Neural progenitor cell (in vitro differentiated cells): ENCODE measurements at regions not wholly inside any gene's neighbourhood (a gene's known extent, or its start where the extent isn't known, plus 50 kb on each side); places are given as distances from the start of the nearest gene placed in this dataset.

Experiments
- DNase-seq: peaks from one replicate; pipeline ENCODE4 v3.0.0-alpha.2; 2016; ENCODE audit warnings: low spot score
- H2AFZ ChIP-seq: fragments of 200-600 bp; sonication (generic); replicated peaks from 2 replicates; pipeline ENCODE4 v1.6.1; 2016; ENCODE audit warnings: antibody characterized with exemption
- H3F3A ChIP-seq: fragments of 200-600 bp; sonication (generic); 2 replicates; pipeline ENCODE4 v1.6.1; 2016; ENCODE audit warnings: antibody characterized with exemption, low read depth
- H3K27ac ChIP-seq: fragments of 200-600 bp; sonication (generic); 2 replicates; pipeline ENCODE4 v1.5.1; 2016; ENCODE audit warnings: mild to moderate bottlenecking
- H3K27me3 ChIP-seq: fragments of 200-600 bp; sonication (generic); 2 replicates; pipeline ENCODE4 v1.6.1; 2016; ENCODE audit warnings: mild to moderate bottlenecking, moderate library complexity
- H3K36me3 ChIP-seq: fragments of 200-600 bp; sonication (generic); 2 replicates; pipeline ENCODE4 v1.5.1; 2016
- H3K4me1 ChIP-seq: fragments of 200-600 bp; sonication (generic); 2 replicates; pipeline ENCODE4 v1.6.1; 2016; ENCODE audit warnings: mixed run types
- H3K4me2 ChIP-seq: fragments of 200-600 bp; sonication (generic); 2 replicates; pipeline ENCODE4 v1.6.1; 2016
- H3K4me3 ChIP-seq: fragments of 200-600 bp; sonication (generic); 2 replicates; pipeline ENCODE4 v1.5.1; 2016
- H3K79me2 ChIP-seq: fragments of 200-600 bp; sonication (generic); 2 replicates; pipeline ENCODE4 v1.6.1; 2016; ENCODE audit warnings: low read depth
- H3K9ac ChIP-seq: fragments of 200-600 bp; sonication (generic); 2 replicates; pipeline ENCODE4 v1.6.1; 2016
- H3K9me3 ChIP-seq: fragments of 200-600 bp; sonication (generic); 2 replicates; pipeline ENCODE4 v1.5.1; 2016; ENCODE audit warnings: low read depth
- H4K20me1 ChIP-seq: fragments of 200-600 bp; sonication (generic); 2 replicates; pipeline ENCODE4 v1.6.1; 2016; ENCODE audit warnings: low read depth
- H3K27ac Mint-ChIP-seq: 3 replicates; pipeline ENCODE4 v1.8.0; 2021; ENCODE audit warnings: mixed read lengths
- H3K27me3 Mint-ChIP-seq: 2 replicates; pipeline ENCODE4 v1.8.0; 2022; ENCODE audit warnings: low read depth, mild to moderate bottlenecking, inconsistent platforms, moderate library complexity, mixed read lengths; ENCODE audit not compliant: insufficient read depth
- H3K36me3 Mint-ChIP-seq: 3 replicates; pipeline ENCODE4 v1.8.0; 2021; ENCODE audit warnings: mixed read lengths
- H3K4me1 Mint-ChIP-seq: 3 replicates; pipeline ENCODE4 v1.8.0; 2021; ENCODE audit warnings: mixed read lengths
- H3K4me3 Mint-ChIP-seq: 3 replicates; pipeline ENCODE4 v1.8.0; 2021; ENCODE audit warnings: mild to moderate bottlenecking, moderate library complexity, mixed read lengths
- H3K9me3 Mint-ChIP-seq: 3 replicates; pipeline ENCODE4 v1.8.0; 2020; ENCODE audit warnings: mixed read lengths
- EZH2 ChIP-seq: fragments of 200-600 bp; sonication (generic); IDR thresholded peaks from 2 replicates; pipeline ENCODE4 v1.6.1; 2017; ENCODE audit warnings: antibody characterized with exemption, mild to moderate bottlenecking, moderate library complexity
- EZH2phosphoT487 ChIP-seq: fragments of 200-600 bp; sonication (generic); IDR thresholded peaks from 2 replicates; pipeline ENCODE4 v1.6.1; 2017; ENCODE audit warnings: antibody characterized with exemption
- TF ChIP-seq, protein P1 (sequence below): fragments of 200-600 bp; sonication (generic); IDR thresholded peaks from 2 replicates; pipeline ENCODE4 v1.5.1; 2017; ENCODE audit warnings: antibody characterized with exemption, mild to moderate bottlenecking

DNA sequence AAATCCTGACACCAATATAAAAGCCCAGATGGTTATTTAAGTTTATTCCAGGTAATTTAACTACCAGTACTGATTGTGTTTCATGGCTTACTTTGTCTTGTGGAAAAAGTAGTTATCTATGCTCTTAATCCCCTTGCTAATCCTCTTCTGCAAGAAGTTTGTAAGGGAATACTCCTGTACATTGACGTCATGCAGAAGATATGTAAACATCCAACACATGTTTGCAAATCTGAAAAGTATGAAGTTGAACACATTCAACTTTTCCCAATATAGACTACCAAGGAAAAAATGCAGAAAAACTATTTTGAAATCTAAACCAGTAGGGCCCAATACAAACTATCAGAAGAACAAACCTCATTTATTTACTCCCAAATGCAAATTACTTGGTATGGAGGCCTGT, 56.3 kb upstream of the ELL2 start:
- Histone ChIP-seq H3K27ac (no peak overlapping the region), H3K79me2 (no peaks in the 10 kb centered on the region), H3K27me3 (no peaks in the 10 kb centered on the region), H2AFZ (no peak overlapping the region), H3K36me3 (no peaks in the 10 kb centered on the region), H3F3A (no peaks in the 10 kb centered on the region), H3K4me3 (no peak overlapping the region), H3K4me1 (no peaks in the 10 kb centered on the region), H4K20me1 (no peaks in the 10 kb centered on the region), H3K9me3 (no peaks in the 10 kb centered on the region), H3K9ac (no peak overlapping the region), H3K4me2 (no peak overlapping the region)
- Mint-ChIP-seq H3K4me1 (no peaks in the 10 kb centered on the region), H3K36me3 (no peaks in the 10 kb centered on the region), H3K4me3 (no peak overlapping the region), H3K9me3 (no peaks in the 10 kb centered on the region), H3K27ac (no peak overlapping the region), H3K27me3 (no peaks in the 10 kb centered on the region)
- DNase-seq, result peak; percentile 11
- no peak for TF ChIP-seq EZH2
- no peak for TF ChIP-seq EZH2phosphoT487
- TF ChIP-seq, protein P1, sequence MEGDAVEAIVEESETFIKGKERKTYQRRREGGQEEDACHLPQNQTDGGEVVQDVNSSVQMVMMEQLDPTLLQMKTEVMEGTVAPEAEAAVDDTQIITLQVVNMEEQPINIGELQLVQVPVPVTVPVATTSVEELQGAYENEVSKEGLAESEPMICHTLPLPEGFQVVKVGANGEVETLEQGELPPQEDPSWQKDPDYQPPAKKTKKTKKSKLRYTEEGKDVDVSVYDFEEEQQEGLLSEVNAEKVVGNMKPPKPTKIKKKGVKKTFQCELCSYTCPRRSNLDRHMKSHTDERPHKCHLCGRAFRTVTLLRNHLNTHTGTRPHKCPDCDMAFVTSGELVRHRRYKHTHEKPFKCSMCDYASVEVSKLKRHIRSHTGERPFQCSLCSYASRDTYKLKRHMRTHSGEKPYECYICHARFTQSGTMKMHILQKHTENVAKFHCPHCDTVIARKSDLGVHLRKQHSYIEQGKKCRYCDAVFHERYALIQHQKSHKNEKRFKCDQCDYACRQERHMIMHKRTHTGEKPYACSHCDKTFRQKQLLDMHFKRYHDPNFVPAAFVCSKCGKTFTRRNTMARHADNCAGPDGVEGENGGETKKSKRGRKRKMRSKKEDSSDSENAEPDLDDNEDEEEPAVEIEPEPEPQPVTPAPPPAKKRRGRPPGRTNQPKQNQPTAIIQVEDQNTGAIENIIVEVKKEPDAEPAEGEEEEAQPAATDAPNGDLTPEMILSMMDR, result no peak

DNA sequence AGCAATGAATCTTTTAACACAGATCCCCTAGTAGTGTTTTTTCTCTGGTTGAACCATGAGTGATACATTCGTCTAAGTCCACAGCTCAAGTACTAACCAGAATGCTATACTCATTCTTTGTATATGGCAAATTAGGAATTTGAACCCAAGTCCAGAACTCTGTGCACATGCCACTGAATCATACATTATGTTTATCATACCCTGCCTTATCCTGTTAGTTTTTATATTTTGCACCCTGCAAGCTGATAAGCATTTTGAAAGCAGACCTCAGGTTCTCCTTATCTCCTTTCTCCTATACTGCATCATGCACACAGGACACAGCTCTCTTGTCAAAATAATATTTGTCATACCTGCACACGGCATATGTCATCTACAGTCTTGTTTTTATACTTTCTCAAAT, 54.6 kb upstream of the ELL2 start:
- Mint-ChIP-seq H3K36me3 (no peaks in the 10 kb centered on the region), H3K4me3 (no peak overlapping the region), H3K27me3 (peaks cover 3% of the 10 kb centered on the region), H3K4me1 (no peaks in the 10 kb centered on the region), H3K27ac (no peak overlapping the region), H3K9me3 (no peaks in the 10 kb centered on the region)
- H3F3A ChIP-seq, result no peaks in the 10 kb centered on the region
- H3K36me3 ChIP-seq, result no peaks in the 10 kb centered on the region
- DNase-seq, result no peak
- no peak overlapping the region for H3K9ac ChIP-seq
- TF ChIP-seq EZH2phosphoT487 (no peak), EZH2 (no peak)
- TF ChIP-seq, protein P1, result no peak
- H3K9me3 ChIP-seq, result no peaks in the 10 kb centered on the region
- no peaks in the 10 kb centered on the region for H4K20me1 ChIP-seq
- H3K4me2 ChIP-seq, result no peak overlapping the region
- H3K4me1 ChIP-seq, result no peaks in the 10 kb centered on the region
- no peaks in the 10 kb centered on the region for H3K27me3 ChIP-seq
- no peak overlapping the region for H3K4me3 ChIP-seq
- H2AFZ ChIP-seq, result no peak overlapping the region
- no peaks in the 10 kb centered on the region for H3K79me2 ChIP-seq
- H3K27ac ChIP-seq, result no peak overlapping the region

DNA sequence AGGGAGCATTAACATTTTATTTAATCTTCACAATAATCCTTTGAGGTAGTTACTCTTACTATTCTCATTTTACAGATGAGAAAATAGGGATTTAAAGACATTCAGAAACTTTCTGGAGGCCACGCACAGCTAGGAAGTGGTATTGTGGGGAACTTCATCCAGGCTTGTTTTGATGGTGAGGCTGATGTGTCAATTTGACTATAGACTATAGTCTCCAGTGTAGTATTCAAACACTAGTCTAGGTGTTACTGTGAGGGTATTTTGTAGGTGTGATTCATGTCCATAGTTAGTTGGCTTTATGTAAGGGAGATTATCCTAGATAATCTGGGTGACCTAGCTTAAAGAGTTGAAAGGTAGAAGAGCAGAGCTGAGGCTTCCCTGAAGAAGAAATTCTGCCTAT, 54.1 kb upstream of the ELL2 start:
- Histone ChIP-seq H3K4me1 (no peaks in the 10 kb centered on the region), H3K4me3 (no peak overlapping the region), H3K27ac (no peak overlapping the region), H4K20me1 (no peaks in the 10 kb centered on the region), H3K27me3 (no peaks in the 10 kb centered on the region), H3F3A (no peaks in the 10 kb centered on the region), H3K79me2 (no peaks in the 10 kb centered on the region), H3K36me3 (no peaks in the 10 kb centered on the region), H3K9me3 (no peaks in the 10 kb centered on the region), H2AFZ (no peak overlapping the region), H3K9ac (no peak overlapping the region), H3K4me2 (no peak overlapping the region)
- H3K27ac Mint-ChIP-seq, result no peak overlapping the region
- no peaks in the 10 kb centered on the region for H3K9me3 Mint-ChIP-seq
- no peak for DNase-seq
- TF ChIP-seq EZH2 (no peak), EZH2phosphoT487 (no peak)
- no peak overlapping the region for H3K4me3 Mint-ChIP-seq
- H3K27me3 Mint-ChIP-seq, result peaks cover 3% of the 10 kb centered on the region
- no peaks in the 10 kb centered on the region for H3K4me1 Mint-ChIP-seq
- no peaks in the 10 kb centered on the region for H3K36me3 Mint-ChIP-seq

DNA sequence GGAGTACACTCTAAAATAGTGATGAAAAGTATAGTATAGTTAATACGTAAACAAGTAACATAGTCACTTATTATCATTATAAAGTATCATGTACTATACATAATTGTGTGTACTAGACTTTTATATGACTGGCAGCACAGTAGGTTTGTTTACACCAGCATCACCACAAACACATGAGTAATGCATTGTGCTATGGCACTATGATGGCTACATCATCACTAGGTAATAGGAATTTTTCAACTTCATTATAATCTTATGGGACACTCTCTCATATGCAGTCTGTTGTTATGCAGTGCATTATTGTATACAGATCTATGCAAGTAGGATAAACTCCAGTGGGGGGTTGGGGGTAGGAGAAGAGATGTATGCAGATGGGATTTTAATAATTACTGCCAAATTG, 52.7 kb upstream of the ELL2 start:
- Histone ChIP-seq H3K36me3 (no peaks in the 10 kb centered on the region), H3K79me2 (no peaks in the 10 kb centered on the region), H4K20me1 (no peaks in the 10 kb centered on the region), H3F3A (no peaks in the 10 kb centered on the region), H3K9me3 (no peaks in the 10 kb centered on the region), H3K27ac (no peak overlapping the region), H3K4me1 (no peaks in the 10 kb centered on the region), H3K27me3 (no peaks in the 10 kb centered on the region), H3K4me3 (no peak overlapping the region), H2AFZ (no peak overlapping the region), H3K9ac (no peak overlapping the region), H3K4me2 (no peak overlapping the region)
- Mint-ChIP-seq H3K36me3 (no peaks in the 10 kb centered on the region), H3K27me3 (peaks cover 3% of the 10 kb centered on the region), H3K4me1 (no peaks in the 10 kb centered on the region), H3K9me3 (no peaks in the 10 kb centered on the region), H3K27ac (no peak overlapping the region), H3K4me3 (no peak overlapping the region)
- no peak for DNase-seq
- TF ChIP-seq, protein P1, result no peak
- TF ChIP-seq EZH2 (no peak), EZH2phosphoT487 (no peak)
